ENCODE measurements at regions not wholly inside any gene's neighbourhood (a gene's known extent, or its start where the extent isn't known, plus 50 kb on each side); places are given as distances from the start of the nearest gene placed in this dataset.

- H3K27me3 ChIP-seq = no peaks in the 10 kb centered on the region
- H3K4me1 ChIP-seq = no peaks in the 10 kb centered on the region
- no peaks in the 10 kb centered on the region for H3K36me3 ChIP-seq (ENCODE audit: low read depth, missing control alignments)
- intact Hi-C loops (cut with DNase I; ENCODE audit: low total_unique reads) = no loop called here
- no peak overlapping the region for H3K27ac ChIP-seq
- H3K4me3 ChIP-seq = no peak overlapping the region
- no peak for TF ChIP-seq POLR2A (IDR thresholded peaks at IDR 0.05)
- no peak for TF ChIP-seq CTCF (IDR thresholded peaks at IDR 0.05)
- H3K9me3 ChIP-seq = no peaks in the 10 kb centered on the region
- WGBS, 2 donors = 97% methylated on average over 3 of the region's 3 CpGs
- DNase-seq = no peak
Measured at GRCh38 chr7:17022920-17023319, 141.1 kb upstream of the AGR3 start.

GRCh38 chr7:17026269-17026668 lies 144.5 kb upstream of the AGR3 start:
- Histone ChIP-seq H3K36me3 (ENCODE audit: low read depth, missing control alignments) (no peaks in the 10 kb centered on the region), H3K4me1 (no peaks in the 10 kb centered on the region), H3K27ac (no peak overlapping the region), H3K27me3 (no peaks in the 10 kb centered on the region), H3K9me3 (no peaks in the 10 kb centered on the region), H3K4me3 (no peak overlapping the region)
- 91 to 93% methylated on average over 3 of the region's 3 CpGs for WGBS, 2 donors
- no peak for DNase-seq
- TF ChIP-seq POLR2A (IDR thresholded peaks at IDR 0.05) = no peak
- no peak for TF ChIP-seq CTCF (IDR thresholded peaks at IDR 0.05)
- intact Hi-C loops (cut with DNase I; ENCODE audit: low total_unique reads) = no loop called here

- TF ChIP-seq CTCF (IDR thresholded peaks at IDR 0.05) = no peak
- no peak for TF ChIP-seq POLR2A (IDR thresholded peaks at IDR 0.05)
- DNase-seq = no peak
- Histone ChIP-seq H3K4me3 (no peak overlapping the region), H3K4me1 (no peaks in the 10 kb centered on the region), H3K27ac (no peak overlapping the region), H3K9me3 (no peaks in the 10 kb centered on the region), H3K36me3 (ENCODE audit: low read depth, missing control alignments) (no peaks in the 10 kb centered on the region), H3K27me3 (no peaks in the 10 kb centered on the region)
- WGBS, 2 donors = 83 to 89% methylated on average over 4 of the region's 4 CpGs
- intact Hi-C loops (cut with DNase I; ENCODE audit: low total_unique reads) = no loop called here
Measured at GRCh38 chr7:17027143-17027788, 145.5 kb upstream of the AGR3 start.

- Histone ChIP-seq H3K27ac (no peak overlapping the region), H3K27me3 (no peaks in the 10 kb centered on the region), H3K9me3 (no peaks in the 10 kb centered on the region), H3K4me1 (no peaks in the 10 kb centered on the region), H3K4me3 (no peak overlapping the region), H3K36me3 (ENCODE audit: low read depth, missing control alignments) (no peaks in the 10 kb centered on the region)
- no peak for TF ChIP-seq POLR2A (IDR thresholded peaks at IDR 0.05)
- TF ChIP-seq CTCF (IDR thresholded peaks at IDR 0.05) = no peak
- no peak for DNase-seq
- 92 to 97% methylated on average over 1 of the region's 1 CpG for WGBS, 2 donors
- intact Hi-C loops (cut with DNase I; ENCODE audit: low total_unique reads) = no loop called here
Measured at GRCh38 chr7:17027789-17028152, 146.0 kb upstream of the AGR3 start.

- Histone ChIP-seq H3K9me3 (no peaks in the 10 kb centered on the region), H3K4me1 (no peaks in the 10 kb centered on the region), H3K27ac (no peak overlapping the region), H3K4me3 (no peak overlapping the region), H3K36me3 (ENCODE audit: low read depth, missing control alignments) (no peaks in the 10 kb centered on the region), H3K27me3 (no peaks in the 10 kb centered on the region)
- intact Hi-C loops (cut with DNase I; ENCODE audit: low total_unique reads) = no loop called here
- DNase-seq = no peak
- WGBS, 2 donors = 84 to 89% methylated on average over 3 of the region's 3 CpGs
- TF ChIP-seq POLR2A (IDR thresholded peaks at IDR 0.05) (no peak), CTCF (IDR thresholded peaks at IDR 0.05) (no peak)
Measured at GRCh38 chr7:17029150-17029549, 147.4 kb upstream of the AGR3 start.
